ENCODE measurements at regions not wholly inside any gene's neighbourhood (a gene's known extent, or its start where the extent isn't known, plus 50 kb on each side); places are given as distances from the start of the nearest gene placed in this dataset.

DNA sequence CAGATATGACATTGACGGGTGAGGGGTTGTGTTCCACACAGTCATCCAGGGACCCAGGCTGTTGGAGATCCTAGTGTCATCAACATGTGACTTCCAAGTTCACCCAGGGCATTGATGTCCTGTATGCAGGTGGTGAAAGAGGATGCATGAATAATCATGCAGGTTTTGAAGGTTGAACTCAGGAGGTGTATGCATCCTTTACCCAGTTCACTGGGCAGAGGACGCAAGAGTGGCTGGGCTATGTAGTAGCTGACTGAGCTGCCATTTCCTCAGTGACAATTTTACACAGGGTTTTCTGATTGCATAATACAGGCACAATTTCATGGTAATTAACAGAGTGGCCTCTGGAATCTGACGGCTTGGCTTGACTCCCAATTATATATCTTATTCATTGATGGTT lies 323.0 kb downstream of the HS3ST1 start:
- H3K9me2 ChIP-seq (ENCODE audit: insufficient read depth) = no peaks in the 10 kb centered on the region
- H3K36me3 ChIP-seq (ENCODE audit: control insufficient read depth in 1 of 2, insufficient read depth in 2 of 2, low read length in 2 of 2) = no peaks in the 10 kb centered on the region
- H3K9ac ChIP-seq (ENCODE audit: low read length) = no peak overlapping the region
- no peaks in the 10 kb centered on the region for H3K79me2 ChIP-seq (ENCODE audit: insufficient read depth, low read length)
- DNase-seq (ENCODE audit: low read depth, low spot score) (no peak), ATAC-seq (no peak)
- no TSS peak for BruUV-seq (replicated peaks)
- TF ChIP-seq, protein P1, sequence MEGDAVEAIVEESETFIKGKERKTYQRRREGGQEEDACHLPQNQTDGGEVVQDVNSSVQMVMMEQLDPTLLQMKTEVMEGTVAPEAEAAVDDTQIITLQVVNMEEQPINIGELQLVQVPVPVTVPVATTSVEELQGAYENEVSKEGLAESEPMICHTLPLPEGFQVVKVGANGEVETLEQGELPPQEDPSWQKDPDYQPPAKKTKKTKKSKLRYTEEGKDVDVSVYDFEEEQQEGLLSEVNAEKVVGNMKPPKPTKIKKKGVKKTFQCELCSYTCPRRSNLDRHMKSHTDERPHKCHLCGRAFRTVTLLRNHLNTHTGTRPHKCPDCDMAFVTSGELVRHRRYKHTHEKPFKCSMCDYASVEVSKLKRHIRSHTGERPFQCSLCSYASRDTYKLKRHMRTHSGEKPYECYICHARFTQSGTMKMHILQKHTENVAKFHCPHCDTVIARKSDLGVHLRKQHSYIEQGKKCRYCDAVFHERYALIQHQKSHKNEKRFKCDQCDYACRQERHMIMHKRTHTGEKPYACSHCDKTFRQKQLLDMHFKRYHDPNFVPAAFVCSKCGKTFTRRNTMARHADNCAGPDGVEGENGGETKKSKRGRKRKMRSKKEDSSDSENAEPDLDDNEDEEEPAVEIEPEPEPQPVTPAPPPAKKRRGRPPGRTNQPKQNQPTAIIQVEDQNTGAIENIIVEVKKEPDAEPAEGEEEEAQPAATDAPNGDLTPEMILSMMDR (IDR thresholded peaks at IDR 0.05 in 2 of 3, conservative IDR thresholded peaks at IDR 0.05 in 1 of 3; ENCODE audit: borderline replicate concordance in 1 of 3, insufficient read depth in 1 of 3, low read depth in 2 of 3, low read length in 2 of 3) = no peak
- TF ChIP-seq EZH2phosphoT487 (IDR thresholded peaks at IDR 0.05; ENCODE audit: borderline replicate concordance) = no peak
- TF ChIP-seq CBX3 (IDR thresholded peaks at IDR 0.05; ENCODE audit: low read depth) = no peak
- no peak for TF ChIP-seq CEBPB (IDR thresholded peaks at IDR 0.05; ENCODE audit: low read depth)
- TF ChIP-seq JUND (IDR thresholded peaks at IDR 0.05) = no peak
- no peak for TF ChIP-seq YY1 (IDR thresholded peaks at IDR 0.05; ENCODE audit: extremely low read depth, insufficient replicate concordance, low read depth, low read length)
- TF ChIP-seq POLR2AphosphoS5 (IDR thresholded peaks at IDR 0.05; ENCODE audit: low read depth, low read length) = no peak
- TF ChIP-seq, protein P2, sequence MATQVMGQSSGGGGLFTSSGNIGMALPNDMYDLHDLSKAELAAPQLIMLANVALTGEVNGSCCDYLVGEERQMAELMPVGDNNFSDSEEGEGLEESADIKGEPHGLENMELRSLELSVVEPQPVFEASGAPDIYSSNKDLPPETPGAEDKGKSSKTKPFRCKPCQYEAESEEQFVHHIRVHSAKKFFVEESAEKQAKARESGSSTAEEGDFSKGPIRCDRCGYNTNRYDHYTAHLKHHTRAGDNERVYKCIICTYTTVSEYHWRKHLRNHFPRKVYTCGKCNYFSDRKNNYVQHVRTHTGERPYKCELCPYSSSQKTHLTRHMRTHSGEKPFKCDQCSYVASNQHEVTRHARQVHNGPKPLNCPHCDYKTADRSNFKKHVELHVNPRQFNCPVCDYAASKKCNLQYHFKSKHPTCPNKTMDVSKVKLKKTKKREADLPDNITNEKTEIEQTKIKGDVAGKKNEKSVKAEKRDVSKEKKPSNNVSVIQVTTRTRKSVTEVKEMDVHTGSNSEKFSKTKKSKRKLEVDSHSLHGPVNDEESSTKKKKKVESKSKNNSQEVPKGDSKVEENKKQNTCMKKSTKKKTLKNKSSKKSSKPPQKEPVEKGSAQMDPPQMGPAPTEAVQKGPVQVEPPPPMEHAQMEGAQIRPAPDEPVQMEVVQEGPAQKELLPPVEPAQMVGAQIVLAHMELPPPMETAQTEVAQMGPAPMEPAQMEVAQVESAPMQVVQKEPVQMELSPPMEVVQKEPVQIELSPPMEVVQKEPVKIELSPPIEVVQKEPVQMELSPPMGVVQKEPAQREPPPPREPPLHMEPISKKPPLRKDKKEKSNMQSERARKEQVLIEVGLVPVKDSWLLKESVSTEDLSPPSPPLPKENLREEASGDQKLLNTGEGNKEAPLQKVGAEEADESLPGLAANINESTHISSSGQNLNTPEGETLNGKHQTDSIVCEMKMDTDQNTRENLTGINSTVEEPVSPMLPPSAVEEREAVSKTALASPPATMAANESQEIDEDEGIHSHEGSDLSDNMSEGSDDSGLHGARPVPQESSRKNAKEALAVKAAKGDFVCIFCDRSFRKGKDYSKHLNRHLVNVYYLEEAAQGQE (IDR thresholded peaks at IDR 0.05; ENCODE audit: low read depth) = no peak
- no peak for TF ChIP-seq ZNF274 (IDR thresholded peaks at IDR 0.05; ENCODE audit: low read depth, low read length)
- H3K9me3 ChIP-seq (ENCODE audit: control insufficient read depth in 1 of 2, insufficient read depth in 1 of 2, low read depth in 1 of 2, low read length in 2 of 2) = no peaks in the 10 kb centered on the region
- no peaks in the 10 kb centered on the region for H4K20me1 ChIP-seq (ENCODE audit: insufficient read depth)
- H3K4me3 ChIP-seq (replicated peaks in 1 of 2; ENCODE audit: low read depth in 1 of 2, low read length in 2 of 2) = no peak overlapping the region
- no peak overlapping the region for H2AFZ ChIP-seq (ENCODE audit: low read depth, low read length, poor library complexity, severe bottlenecking)
- POLR2A ChIA-PET = no interaction called here
- no peak overlapping the region for H3K4me2 ChIP-seq (ENCODE audit: low read length)
- H3K27me3 ChIP-seq (ENCODE audit: insufficient read depth, low read length) = no peaks in the 10 kb centered on the region
- RAD21 ChIA-PET (ENCODE audit: low non-redundant PET in 1 of 2, low total read pairs in 2 of 2, uncharacterized antibody in 2 of 2, unreplicated experiment in 2 of 2) = no interaction called here
- CTCF ChIA-PET = no interaction called here
- intact Hi-C loops (cut with micrococcal nuclease) = no loop called here
- no peak overlapping the region for H3K27ac ChIP-seq (ENCODE audit: low read depth, low read length)
- H3K4me1 ChIP-seq (ENCODE audit: control insufficient read depth in 1 of 2, insufficient read depth in 2 of 2, low read length in 2 of 2) = peaks cover 0 to 14% of the 10 kb centered on the region in 2 experiments; a peak in 2 of 4 replicates
